ENCODE measurements at regions not wholly inside any gene's neighbourhood (a gene's known extent, or its start where the extent isn't known, plus 50 kb on each side); places are given as distances from the start of the nearest gene placed in this dataset.

DNA sequence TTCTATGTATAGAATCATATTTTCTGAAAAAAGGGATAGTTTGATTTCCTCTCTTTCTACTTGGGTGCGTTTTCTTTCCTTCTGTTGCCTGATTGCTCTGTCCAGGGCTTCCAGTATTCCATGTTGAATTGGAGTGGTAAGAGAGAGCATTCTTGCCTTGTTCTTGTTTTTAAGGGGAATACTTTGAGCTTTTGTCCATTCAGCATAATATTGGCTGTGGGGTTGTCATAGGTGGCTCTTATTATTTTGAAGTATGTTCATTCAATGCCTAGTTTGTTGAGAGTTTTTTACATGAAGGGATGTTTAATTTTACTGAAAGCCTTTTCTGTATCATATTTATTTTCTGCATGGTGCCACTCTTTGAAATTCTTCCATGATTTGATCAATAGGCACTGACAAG lies 173.5 kb upstream of the IRS2 start:
- no peak overlapping the region for H3K27ac ChIP-seq
- H3K36me3 ChIP-seq: no peaks in the 10 kb centered on the region
- H3K27me3 ChIP-seq: no peaks in the 10 kb centered on the region
- no peaks in the 10 kb centered on the region for H3K4me1 ChIP-seq
- H3K4me3 ChIP-seq: no peak overlapping the region
- H3K9me3 ChIP-seq: peaks cover 0 to 9% of the 10 kb centered on the region in 2 donors
- TF ChIP-seq, protein P1, sequence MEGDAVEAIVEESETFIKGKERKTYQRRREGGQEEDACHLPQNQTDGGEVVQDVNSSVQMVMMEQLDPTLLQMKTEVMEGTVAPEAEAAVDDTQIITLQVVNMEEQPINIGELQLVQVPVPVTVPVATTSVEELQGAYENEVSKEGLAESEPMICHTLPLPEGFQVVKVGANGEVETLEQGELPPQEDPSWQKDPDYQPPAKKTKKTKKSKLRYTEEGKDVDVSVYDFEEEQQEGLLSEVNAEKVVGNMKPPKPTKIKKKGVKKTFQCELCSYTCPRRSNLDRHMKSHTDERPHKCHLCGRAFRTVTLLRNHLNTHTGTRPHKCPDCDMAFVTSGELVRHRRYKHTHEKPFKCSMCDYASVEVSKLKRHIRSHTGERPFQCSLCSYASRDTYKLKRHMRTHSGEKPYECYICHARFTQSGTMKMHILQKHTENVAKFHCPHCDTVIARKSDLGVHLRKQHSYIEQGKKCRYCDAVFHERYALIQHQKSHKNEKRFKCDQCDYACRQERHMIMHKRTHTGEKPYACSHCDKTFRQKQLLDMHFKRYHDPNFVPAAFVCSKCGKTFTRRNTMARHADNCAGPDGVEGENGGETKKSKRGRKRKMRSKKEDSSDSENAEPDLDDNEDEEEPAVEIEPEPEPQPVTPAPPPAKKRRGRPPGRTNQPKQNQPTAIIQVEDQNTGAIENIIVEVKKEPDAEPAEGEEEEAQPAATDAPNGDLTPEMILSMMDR (IDR thresholded peaks at IDR 0.05): no peak
- no peak for DNase-seq (ENCODE audit: low spot score)

DNA sequence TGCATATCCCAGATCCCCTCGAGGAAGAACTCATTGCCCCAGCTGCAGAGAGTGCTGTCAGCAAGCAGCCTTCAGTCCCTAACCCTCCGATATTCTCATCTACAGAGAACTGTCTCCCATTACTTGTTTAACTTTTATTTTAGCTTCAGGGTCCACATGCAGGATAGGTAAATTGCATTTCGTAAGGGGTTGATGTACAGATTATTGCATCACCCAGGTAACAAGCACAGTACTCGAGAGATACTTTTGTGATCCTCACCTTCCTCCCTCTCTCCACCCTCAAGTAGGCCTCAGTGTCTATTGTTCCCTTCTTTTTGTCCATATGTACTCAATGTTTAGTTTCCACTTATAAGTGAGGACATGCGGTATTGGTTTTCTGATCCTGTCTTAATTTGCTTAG lies 171.5 kb upstream of the IRS2 start:
- H3K27me3 ChIP-seq: no peaks in the 10 kb centered on the region
- H3K4me3 ChIP-seq: no peak overlapping the region
- TF ChIP-seq, protein P1 (IDR thresholded peaks at IDR 0.05): no peak
- no peak overlapping the region for H3K27ac ChIP-seq
- H3K36me3 ChIP-seq: no peaks in the 10 kb centered on the region
- DNase-seq (ENCODE audit: low spot score): no peak
- H3K4me1 ChIP-seq: no peaks in the 10 kb centered on the region
- peaks cover 0 to 9% of the 10 kb centered on the region in 2 donors for H3K9me3 ChIP-seq

DNA sequence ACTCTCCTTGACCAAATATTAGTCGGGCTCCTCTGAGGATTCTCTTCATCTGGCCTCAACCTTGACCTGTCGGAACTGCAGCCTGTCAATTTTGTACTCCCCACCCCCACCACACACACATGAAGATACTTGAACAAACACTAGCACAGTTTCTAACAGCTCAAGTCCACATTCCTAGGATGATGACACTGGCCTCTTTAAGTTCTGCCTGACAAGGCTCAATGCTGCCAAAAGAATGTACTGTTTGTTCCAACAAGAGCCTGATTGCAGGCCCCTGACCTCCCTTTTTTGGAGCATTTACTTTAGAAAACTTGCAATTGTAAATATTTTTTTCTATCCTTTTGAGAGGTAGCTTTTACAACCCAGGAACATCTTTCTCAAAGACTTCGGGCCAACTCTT lies 169.2 kb upstream of the IRS2 start:
- Histone ChIP-seq H3K27me3 (no peaks in the 10 kb centered on the region), H3K4me3 (no peak overlapping the region), H3K36me3 (no peaks in the 10 kb centered on the region), H3K27ac (no peak overlapping the region), H3K4me1 (no peaks in the 10 kb centered on the region), H3K9me3 (peaks cover 0 to 9% of the 10 kb centered on the region in 2 donors)
- TF ChIP-seq, protein P1 (IDR thresholded peaks at IDR 0.05): no peak
- DNase-seq (ENCODE audit: low spot score): no peak

- Histone ChIP-seq H3K4me1 (no peaks in the 10 kb centered on the region), H3K27me3 (no peaks in the 10 kb centered on the region), H3K36me3 (no peaks in the 10 kb centered on the region), H3K4me3 (no peak overlapping the region), H3K27ac (no peak overlapping the region), H3K9me3 (peaks cover 0 to 9% of the 10 kb centered on the region in 2 donors)
- TF ChIP-seq, protein P1 (IDR thresholded peaks at IDR 0.05): no peak
- DNase-seq (ENCODE audit: low spot score): no peak
These were observed 168.1 kb upstream of the IRS2 start for GRCh38 chr13:109954441-109954840.

DNA sequence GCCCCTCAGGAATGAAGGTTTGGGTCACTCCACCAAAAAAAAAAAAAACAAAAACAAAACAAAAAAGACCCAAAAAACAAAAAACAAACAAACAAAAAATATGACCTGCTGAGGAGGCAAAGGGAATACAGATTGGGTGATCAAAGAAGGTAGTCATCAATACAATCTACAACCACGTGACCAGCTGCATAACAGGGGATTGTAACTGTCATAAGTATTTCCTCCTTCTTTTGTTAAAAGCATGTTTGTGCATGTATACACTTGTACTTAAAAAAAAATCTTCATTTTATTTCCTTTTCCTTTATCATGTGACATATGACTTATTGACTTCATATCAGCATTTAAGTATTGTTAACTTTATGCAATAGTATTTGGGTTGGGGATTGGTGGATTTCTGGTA lies 165.1 kb upstream of the IRS2 start:
- Histone ChIP-seq H3K9me3 (no peaks in the 10 kb centered on the region), H3K27ac (no peak overlapping the region), H3K4me1 (no peaks in the 10 kb centered on the region), H3K4me3 (no peak overlapping the region), H3K27me3 (no peaks in the 10 kb centered on the region), H3K36me3 (no peaks in the 10 kb centered on the region)
- TF ChIP-seq, protein P1 (IDR thresholded peaks at IDR 0.05): no peak
- DNase-seq (ENCODE audit: low spot score): no peak

- no peaks in the 10 kb centered on the region for H3K36me3 ChIP-seq
- H3K27ac ChIP-seq: no peak overlapping the region
- H3K4me1 ChIP-seq: no peaks in the 10 kb centered on the region
- H3K27me3 ChIP-seq: no peaks in the 10 kb centered on the region
- H3K4me3 ChIP-seq: no peak overlapping the region
- DNase-seq (ENCODE audit: low spot score): no peak
- H3K9me3 ChIP-seq: no peaks in the 10 kb centered on the region
- TF ChIP-seq, protein P1 (IDR thresholded peaks at IDR 0.05): no peak
These were observed 163.0 kb upstream of the IRS2 start for GRCh38 chr13:109949397-109949796.
